ENCODE measurements at regions not wholly inside any gene's neighbourhood (a gene's known extent, or its start where the extent isn't known, plus 50 kb on each side); places are given as distances from the start of the nearest gene placed in this dataset.

GRCh38 chr9:88711719-88712118 lies 176.7 kb downstream of the NXNL2 start:
- Histone ChIP-seq H3K9ac (ENCODE audit: low read depth in 1 of 2, low read length in 2 of 2) (no peak overlapping the region), H3K9me3 (ENCODE audit: control insufficient read depth in 4 of 4, low read length in 3 of 4) (peaks cover 0 to 3% (median under 1%) of the 10 kb centered on the region in 4 donors), H3K27ac (ENCODE audit: low read depth in 1 of 2, low read length in 2 of 2) (no peak overlapping the region), H3K27me3 (ENCODE audit: control insufficient read depth in 4 of 4, insufficient read depth in 4 of 4, low read length in 3 of 4) (no peaks in the 10 kb centered on the region), H3K4me3 (ENCODE audit: low read depth in 1 of 3, low read length in 3 of 3) (no peak overlapping the region), H3K36me3 (ENCODE audit: control insufficient read depth in 4 of 4, insufficient read depth in 3 of 4, low read depth in 1 of 4, low read length in 3 of 4) (no peaks in the 10 kb centered on the region), H3K4me1 (ENCODE audit: control insufficient read depth in 4 of 4, insufficient read depth in 4 of 4, low read length in 3 of 4) (peaks cover 0 to 9% (median 5%) of the 10 kb centered on the region in 4 donors)
- no peak for DNase-seq (ENCODE audit: low spot score)
- no peak for TF ChIP-seq CTCF (IDR thresholded peaks at IDR 0.05; ENCODE audit: low read depth, low read length, missing input control)
- no peak for TF ChIP-seq YY1 (IDR thresholded peaks at IDR 0.05)
- TF ChIP-seq, protein P1, sequence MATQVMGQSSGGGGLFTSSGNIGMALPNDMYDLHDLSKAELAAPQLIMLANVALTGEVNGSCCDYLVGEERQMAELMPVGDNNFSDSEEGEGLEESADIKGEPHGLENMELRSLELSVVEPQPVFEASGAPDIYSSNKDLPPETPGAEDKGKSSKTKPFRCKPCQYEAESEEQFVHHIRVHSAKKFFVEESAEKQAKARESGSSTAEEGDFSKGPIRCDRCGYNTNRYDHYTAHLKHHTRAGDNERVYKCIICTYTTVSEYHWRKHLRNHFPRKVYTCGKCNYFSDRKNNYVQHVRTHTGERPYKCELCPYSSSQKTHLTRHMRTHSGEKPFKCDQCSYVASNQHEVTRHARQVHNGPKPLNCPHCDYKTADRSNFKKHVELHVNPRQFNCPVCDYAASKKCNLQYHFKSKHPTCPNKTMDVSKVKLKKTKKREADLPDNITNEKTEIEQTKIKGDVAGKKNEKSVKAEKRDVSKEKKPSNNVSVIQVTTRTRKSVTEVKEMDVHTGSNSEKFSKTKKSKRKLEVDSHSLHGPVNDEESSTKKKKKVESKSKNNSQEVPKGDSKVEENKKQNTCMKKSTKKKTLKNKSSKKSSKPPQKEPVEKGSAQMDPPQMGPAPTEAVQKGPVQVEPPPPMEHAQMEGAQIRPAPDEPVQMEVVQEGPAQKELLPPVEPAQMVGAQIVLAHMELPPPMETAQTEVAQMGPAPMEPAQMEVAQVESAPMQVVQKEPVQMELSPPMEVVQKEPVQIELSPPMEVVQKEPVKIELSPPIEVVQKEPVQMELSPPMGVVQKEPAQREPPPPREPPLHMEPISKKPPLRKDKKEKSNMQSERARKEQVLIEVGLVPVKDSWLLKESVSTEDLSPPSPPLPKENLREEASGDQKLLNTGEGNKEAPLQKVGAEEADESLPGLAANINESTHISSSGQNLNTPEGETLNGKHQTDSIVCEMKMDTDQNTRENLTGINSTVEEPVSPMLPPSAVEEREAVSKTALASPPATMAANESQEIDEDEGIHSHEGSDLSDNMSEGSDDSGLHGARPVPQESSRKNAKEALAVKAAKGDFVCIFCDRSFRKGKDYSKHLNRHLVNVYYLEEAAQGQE (IDR thresholded peaks at IDR 0.05) = no peak
- no peak for TF ChIP-seq RXRA (IDR thresholded peaks at IDR 0.05)
- no peak for TF ChIP-seq HNF4G (IDR thresholded peaks at IDR 0.05)
- TF ChIP-seq TAF1 (conservative IDR thresholded peaks at IDR 0.05) = no peak
- no peak for TF ChIP-seq GABPA (IDR thresholded peaks at IDR 0.05 in 1 of 2, conservative IDR thresholded peaks at IDR 0.05 in 1 of 2)
- no peak for TF ChIP-seq NR2F2 (IDR thresholded peaks at IDR 0.05)
- TF ChIP-seq FOXA1 (IDR thresholded peaks at IDR 0.05) = no peak
- no peak for TF ChIP-seq RAD21 (IDR thresholded peaks at IDR 0.05)
- TF ChIP-seq EGR1 (IDR thresholded peaks at IDR 0.05; ENCODE audit: low read depth in 2 of 2) = no peak
- TF ChIP-seq SP1 (IDR thresholded peaks at IDR 0.05) = no peak
- no peak for TF ChIP-seq FOXA2 (IDR thresholded peaks at IDR 0.05)
- TF ChIP-seq, protein P2, sequence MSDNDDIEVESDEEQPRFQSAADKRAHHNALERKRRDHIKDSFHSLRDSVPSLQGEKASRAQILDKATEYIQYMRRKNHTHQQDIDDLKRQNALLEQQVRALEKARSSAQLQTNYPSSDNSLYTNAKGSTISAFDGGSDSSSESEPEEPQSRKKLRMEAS (IDR thresholded peaks at IDR 0.05) = no peak

- no peaks in the 10 kb centered on the region for H3K27me3 ChIP-seq (ENCODE audit: control insufficient read depth in 4 of 4, insufficient read depth in 4 of 4, low read length in 3 of 4)
- H3K36me3 ChIP-seq (ENCODE audit: control insufficient read depth in 4 of 4, insufficient read depth in 3 of 4, low read depth in 1 of 4, low read length in 3 of 4) = no peaks in the 10 kb centered on the region
- WGBS = 53% methylated on average over 2 of the region's 2 CpGs
- peaks cover 0 to 9% (median 5%) of the 10 kb centered on the region in 4 donors for H3K4me1 ChIP-seq (ENCODE audit: control insufficient read depth in 4 of 4, insufficient read depth in 4 of 4, low read length in 3 of 4)
- DNase-seq (ENCODE audit: low spot score) = no peak
- H3K27ac ChIP-seq (ENCODE audit: low read depth in 1 of 2, low read length in 2 of 2) = no peak overlapping the region
- peaks cover 0 to 3% (median 0%) of the 10 kb centered on the region in 4 donors for H3K9me3 ChIP-seq (ENCODE audit: control insufficient read depth in 4 of 4, low read length in 3 of 4)
- TF ChIP-seq ZBTB33 (IDR thresholded peaks at IDR 0.05) = no peak
- TF ChIP-seq, protein P1 (IDR thresholded peaks at IDR 0.05) = no peak
- no peak for TF ChIP-seq ATF3 (IDR thresholded peaks at IDR 0.05)
- no peak for TF ChIP-seq GABPA (IDR thresholded peaks at IDR 0.05 in 1 of 2, conservative IDR thresholded peaks at IDR 0.05 in 1 of 2)
- no peak for TF ChIP-seq FOXA2 (IDR thresholded peaks at IDR 0.05)
- TF ChIP-seq HNF4A (conservative IDR thresholded peaks at IDR 0.05) = peak in 1 of 2 donors; percentile 31
- no peak overlapping the region for H3K9ac ChIP-seq (ENCODE audit: low read depth in 1 of 2, low read length in 2 of 2)
- H3K4me3 ChIP-seq (ENCODE audit: low read depth in 1 of 3, low read length in 3 of 3) = no peak overlapping the region
Measured at GRCh38 chr9:88712484-88712883, 177.5 kb downstream of the NXNL2 start.

Measured in liver (tissue), 8 donors.